ENCODE measurements at regions not wholly inside any gene's neighbourhood (a gene's known extent, or its start where the extent isn't known, plus 50 kb on each side); places are given as distances from the start of the nearest gene placed in this dataset.
"Not testable (repeated sequence)": the region's sequence is repeated elsewhere in the genome, so short reads cannot be mapped to it uniquely, and the experiment has no call there.

DNA sequence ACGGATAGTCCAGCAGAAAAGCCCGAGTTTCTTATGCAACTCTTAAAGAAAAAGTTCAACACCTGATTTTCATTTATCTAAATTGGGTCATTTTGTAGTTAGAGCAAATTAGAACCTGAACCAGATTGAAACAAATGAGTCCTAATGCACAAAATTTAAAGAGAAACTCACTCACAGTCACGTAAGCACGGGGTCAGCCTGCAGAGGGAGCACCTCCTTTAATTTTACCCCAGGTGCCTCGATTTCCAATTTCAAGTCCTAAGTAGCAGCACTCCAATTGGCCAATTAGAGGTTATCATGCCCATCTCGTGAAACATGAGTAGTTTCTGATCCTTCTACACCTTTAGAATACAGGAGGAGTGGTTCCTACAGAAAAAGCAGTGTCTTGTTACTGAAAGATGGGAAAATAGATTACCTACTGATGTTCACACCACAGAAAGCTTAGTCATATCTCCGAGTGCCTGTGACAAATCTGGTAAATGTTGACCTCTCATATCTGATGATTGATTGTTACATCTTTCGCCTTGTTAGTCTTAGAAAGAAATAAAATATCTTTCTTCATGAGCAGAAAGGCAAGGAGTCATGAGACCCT, 1929.8 kb upstream of the LRRTM1 start:
- DNase-seq (ENCODE audit: low read depth) = no peak

DNA sequence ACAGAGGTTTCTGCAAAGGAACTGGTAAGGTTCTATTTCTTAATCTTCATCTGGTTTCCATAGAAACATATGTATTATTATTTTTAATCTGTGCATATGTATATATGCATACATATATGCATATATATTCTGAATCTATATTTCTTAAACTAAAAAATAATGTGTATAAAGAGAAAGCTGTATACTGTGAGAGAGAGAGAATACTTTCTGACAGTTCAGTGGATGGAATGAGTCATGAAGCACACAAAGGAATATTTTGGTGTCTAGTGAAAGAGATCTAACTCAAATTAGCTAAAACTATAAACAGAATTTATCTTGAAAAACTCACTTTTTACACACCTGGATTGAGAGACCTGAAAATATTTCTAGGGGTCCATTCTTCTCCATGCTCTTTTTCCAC, 1929.3 kb upstream of the LRRTM1 start:
- no peak for DNase-seq (ENCODE audit: low read depth)

GRCh38 chr2:82230406-82230805, 1925.9 kb upstream of the LRRTM1 start:
- DNase-seq (ENCODE audit: low read depth) = no peak

DNA sequence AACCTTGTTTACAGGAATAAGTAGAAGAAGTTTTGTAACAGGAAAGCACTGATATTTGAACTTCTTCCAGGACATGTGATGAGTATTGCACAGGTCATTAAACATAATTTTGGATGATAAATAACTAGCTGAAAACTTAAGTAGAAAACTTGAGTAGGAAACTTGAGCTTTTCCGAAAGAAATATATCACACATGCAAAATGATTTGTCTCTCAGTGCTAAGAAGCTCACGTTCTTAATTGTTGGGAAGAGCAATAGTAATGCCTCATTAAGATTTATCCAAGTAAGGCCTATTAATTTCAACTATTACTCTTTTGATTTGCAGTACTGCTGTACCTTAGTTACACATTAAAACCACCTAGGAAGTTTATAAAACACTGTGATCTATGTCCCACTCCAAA, 1921.9 kb upstream of the LRRTM1 start:
- no peak for DNase-seq (ENCODE audit: low read depth)

- no peak for DNase-seq (ENCODE audit: low read depth)
Measured at GRCh38 chr2:82224301-82224940, 1919.9 kb upstream of the LRRTM1 start.

- DNase-seq (ENCODE audit: low read depth) = no peak
Measured at GRCh38 chr2:82215212-82215611, 1910.7 kb upstream of the LRRTM1 start.

DNA sequence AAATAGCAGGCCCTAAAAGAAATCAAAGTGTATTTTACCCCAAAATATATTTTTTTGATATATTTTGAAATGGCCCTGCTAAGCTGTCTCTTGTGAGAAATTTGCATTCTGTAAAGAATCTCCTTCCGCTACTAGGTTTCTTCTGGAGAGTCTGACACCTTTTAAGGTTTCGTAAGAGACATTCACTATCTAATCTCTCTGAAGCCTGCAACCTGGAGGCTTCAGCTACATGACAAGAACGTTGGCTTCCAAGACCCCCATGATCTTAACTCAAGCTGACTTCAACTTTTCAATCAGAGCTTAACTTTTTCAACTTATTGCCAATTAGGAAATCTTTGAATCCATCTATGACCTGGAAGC, 1894.9 kb upstream of the LRRTM1 start:
- no peak for DNase-seq (ENCODE audit: low read depth)

GRCh38 chr2:82198809-82199492, 1894.4 kb upstream of the LRRTM1 start:
- no peak for DNase-seq (ENCODE audit: low read depth)

DNA sequence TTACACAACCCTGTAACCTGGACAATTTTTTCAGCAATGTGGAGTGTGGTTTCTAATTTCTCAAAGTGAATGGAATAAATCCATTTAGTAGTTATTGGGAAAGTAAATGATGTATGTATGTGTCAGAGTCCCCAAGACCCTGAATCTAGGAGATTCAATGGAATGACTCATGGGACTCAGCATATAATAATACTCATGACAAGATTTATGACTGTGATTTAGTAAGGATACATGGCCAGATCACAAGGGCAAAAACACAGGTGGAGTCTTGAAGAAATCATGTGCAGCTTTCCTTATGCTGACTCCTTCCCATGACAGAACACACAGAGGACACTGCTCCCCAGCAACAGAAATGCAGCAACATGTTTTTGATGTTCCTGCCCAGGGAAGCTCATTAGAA, 1877.7 kb upstream of the LRRTM1 start:
- DNase-seq (ENCODE audit: low read depth) = no peak

- not testable (repeated sequence) for DNase-seq (ENCODE audit: low read depth)
Measured at GRCh38 chr2:82175210-82175609, 1870.7 kb upstream of the LRRTM1 start.

DNA sequence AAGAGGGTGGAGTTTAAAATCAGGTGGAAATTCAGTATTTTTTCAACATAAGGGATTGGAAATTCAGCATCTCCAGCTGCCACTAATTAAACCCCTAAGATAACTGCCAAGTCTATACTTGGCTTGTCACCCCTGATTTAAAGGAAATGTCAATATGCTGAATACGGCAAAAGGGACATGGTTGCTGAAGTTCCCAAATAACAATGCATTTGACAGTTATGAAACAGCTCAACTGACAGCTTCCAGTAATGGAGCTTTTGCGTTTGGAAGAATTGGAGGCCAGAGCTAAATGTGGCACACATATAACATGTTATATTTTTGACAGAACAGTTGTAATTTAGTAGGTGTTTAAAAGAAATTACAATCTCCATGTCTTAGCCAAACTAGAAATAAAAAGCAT, 1867.9 kb upstream of the LRRTM1 start:
- DNase-seq (ENCODE audit: low read depth) = no peak

DNA sequence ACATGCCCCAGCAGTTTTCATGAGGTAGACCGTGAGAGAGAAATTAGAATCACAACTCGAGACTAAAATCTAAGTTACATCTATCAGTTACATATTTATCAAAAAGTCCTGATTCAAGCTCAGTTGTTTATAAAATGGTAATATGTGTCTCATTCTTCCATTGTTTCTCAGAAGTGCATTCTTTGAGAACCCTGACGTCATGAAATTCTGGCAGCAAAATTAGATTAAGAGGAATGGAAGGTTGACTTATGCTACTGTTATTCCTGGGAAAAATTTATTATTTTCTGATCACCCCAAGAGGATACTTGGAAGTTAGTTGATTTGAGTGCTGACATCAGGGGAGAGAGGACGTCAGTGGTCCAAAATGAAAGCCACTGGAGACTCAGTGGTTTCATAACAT, 1864.8 kb upstream of the LRRTM1 start:
- DNase-seq (ENCODE audit: low read depth) = no peak

DNA sequence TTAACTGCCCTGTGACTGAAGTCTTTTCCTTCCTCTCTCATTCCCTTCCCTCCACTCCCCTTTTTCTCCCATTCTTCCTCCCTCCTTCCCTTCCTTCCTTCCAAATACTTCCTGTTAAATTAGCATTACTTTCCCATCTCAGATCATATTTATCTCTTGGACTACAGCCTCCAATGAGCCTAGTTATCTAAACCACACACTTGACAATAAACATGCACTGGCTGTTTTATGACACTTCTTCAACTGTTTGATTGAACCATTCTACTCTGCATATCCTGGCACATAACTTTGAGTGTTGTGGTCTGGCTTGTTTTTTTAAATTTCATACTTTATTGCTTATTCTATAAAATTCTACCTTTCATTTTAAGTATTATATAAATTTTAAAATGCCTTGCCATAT, 1860.8 kb upstream of the LRRTM1 start:
- no peak for DNase-seq (ENCODE audit: low read depth)

DNA sequence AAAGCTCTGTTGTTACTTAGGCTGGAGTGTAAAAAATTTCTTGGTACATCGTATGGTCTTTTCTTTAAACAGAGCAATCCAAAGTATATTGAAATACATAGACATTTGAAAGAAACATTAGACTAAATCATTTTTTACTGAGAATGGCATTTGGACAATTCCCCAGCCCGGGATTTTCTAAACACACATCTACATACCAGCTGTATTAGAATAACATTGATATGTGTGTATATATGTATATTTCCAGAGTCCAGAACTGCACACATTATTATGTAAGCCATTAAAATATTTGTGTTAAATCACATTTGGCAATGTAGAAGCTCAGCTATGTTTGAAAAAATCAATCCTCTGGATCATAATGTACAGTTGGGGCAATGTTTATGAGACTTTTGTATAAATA, 1853.6 kb upstream of the LRRTM1 start:
- DNase-seq (ENCODE audit: low read depth) = no peak

GRCh38 chr2:82155469-82155868, 1850.9 kb upstream of the LRRTM1 start:
- DNase-seq (ENCODE audit: low read depth) = no peak

DNA sequence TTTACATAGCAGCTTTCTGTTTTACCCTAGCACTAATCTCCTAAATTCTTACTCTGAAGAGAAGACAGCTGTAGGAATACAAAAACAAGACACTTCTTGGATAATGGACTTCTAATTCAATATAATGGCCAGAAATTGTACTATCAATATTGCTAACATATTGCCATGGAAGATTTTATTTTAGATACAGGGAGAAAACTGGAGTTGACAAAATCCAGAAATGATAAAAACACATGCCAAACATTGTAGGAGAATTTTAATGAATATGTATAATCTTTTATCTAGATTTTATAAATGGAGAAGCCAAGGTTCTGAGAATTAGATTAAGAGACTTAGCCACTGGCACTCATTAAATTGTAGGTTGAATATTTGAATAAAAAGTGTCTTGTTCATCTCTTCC, 1838.8 kb upstream of the LRRTM1 start:
- DNase-seq (ENCODE audit: low read depth) = no peak

DNA sequence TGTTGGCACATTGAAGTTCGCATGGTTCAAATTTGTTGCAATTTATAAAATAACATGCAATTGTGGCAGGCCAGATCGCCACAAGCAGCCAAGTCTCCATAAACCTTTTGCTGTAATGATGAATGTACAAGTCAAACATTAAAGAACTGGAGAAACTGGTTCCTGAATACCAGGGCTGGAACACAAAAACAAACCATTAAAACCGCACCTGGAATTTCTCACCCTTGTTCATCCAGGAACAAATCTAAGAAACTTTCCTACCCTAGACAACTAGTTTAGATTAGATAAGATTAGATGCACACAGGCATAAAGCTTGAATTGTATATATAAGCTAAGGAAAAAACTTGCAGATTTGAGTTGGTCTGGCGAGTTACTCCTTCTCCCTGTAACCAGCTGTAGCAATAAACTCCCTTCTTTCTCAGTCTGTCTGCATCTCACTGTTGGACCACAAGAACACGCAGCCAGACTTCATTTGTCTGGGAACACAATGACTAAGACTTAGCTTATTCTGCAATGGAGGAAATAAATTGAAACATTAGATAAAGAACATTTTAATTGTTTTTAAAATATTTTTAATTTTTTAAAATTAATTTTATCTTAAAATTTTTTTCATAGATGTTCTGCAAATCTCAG, 1835.5 kb upstream of the LRRTM1 start:
- no peak for DNase-seq (ENCODE audit: low read depth)

DNA sequence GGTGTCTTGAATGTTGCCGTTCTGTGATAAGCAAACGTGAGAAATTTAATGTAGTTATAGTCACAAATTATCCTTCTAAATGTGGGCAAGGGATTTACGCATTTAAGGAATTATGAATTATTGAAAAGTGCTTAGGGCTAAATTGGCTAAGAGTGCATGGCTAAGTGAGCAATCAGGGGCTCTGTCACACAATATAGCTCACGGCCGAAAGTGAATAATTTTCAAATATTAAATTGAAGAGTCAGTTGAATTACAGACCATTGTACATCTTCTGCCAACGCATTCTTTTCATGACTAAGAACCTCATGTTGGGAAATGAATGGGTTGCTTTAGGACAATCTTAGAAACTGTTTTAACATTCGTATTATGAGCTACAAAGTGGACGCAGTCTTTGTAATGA, 1832.9 kb upstream of the LRRTM1 start:
- no peak for DNase-seq (ENCODE audit: low read depth)

GRCh38 chr2:82128051-82128450, 1823.5 kb upstream of the LRRTM1 start:
- no peak for DNase-seq (ENCODE audit: low read depth)

GRCh38 chr2:82124629-82125028, 1820.1 kb upstream of the LRRTM1 start:
- no peak for DNase-seq (ENCODE audit: low read depth)

DNA sequence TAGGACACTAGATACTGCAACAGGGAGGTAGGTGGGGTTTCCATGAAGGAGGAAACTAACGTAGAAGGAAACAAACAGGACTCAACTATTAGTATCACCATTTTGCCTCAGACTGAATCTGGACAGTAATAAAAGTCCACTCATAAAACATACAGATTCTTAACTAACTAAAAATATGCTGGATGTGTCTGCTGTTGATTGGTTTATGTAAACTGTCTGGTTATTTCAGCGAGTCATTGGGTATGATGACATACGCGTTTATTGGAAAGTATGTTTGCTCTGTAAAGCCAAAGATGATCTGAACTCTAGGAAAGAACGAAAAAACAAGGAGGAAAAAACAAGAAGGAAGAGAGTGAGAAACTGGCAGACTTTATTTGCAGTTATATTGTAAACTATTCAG, 1816.1 kb upstream of the LRRTM1 start:
- no peak for DNase-seq (ENCODE audit: low read depth)

DNA sequence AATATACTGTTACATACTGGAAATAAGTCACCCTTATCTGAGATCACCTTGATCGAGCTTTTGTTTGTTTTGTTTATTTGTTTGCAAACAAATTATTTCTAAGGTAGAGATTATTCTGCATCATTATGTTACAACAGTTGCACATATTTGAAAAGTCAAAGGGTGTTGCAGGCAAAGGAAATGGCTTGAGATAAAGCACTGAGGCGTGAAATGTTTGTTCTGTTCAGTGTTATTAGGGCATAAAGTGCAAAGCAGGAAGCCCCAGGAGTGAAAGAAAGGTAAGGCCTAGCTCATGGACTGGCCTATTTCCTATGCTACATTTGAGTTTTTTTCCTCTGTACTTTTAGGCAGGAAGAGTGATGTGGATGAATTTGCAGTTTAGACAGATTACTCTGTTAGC, 1815.6 kb upstream of the LRRTM1 start:
- no peak for DNase-seq (ENCODE audit: low read depth)

- DNase-seq (ENCODE audit: low read depth) = no peak
Measured at GRCh38 chr2:82109418-82109817, 1804.9 kb upstream of the LRRTM1 start.
